ENCODE measurements at regions not wholly inside any gene's neighbourhood (a gene's known extent, or its start where the extent isn't known, plus 50 kb on each side); places are given as distances from the start of the nearest gene placed in this dataset.
A peak's percentile ranks its signal among the peaks of the same experiment; 100 is the strongest.

GRCh38 chr6:14335071-14335470, 217.5 kb downstream of the CD83 start:
- DNase-seq = no peak

- no peak for DNase-seq
These were observed 219.6 kb downstream of the CD83 start for GRCh38 chr6:14337152-14337551.

DNA sequence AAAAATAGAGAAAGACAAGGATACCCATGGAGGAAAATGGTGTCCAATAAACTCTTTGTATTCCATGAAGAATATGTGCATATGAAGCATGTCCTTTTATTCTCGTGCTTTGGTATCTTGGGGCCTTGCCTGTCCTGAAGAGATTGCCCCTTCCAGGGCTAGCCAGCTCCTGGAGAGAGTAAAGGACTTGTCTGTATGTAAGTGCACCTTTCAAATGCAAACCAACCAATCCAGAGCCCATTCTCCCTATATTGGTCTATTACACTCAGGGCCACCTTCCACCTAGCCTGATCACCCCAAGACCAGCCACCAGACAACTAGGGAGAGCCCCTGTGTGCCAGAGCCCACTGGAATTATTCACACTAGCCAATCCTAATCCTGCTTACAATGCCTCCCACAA, 221.6 kb downstream of the CD83 start:
- no peak for DNase-seq

- DNase-seq = no peak
These were observed 222.4 kb downstream of the CD83 start for GRCh38 chr6:14339711-14340584.

DNA sequence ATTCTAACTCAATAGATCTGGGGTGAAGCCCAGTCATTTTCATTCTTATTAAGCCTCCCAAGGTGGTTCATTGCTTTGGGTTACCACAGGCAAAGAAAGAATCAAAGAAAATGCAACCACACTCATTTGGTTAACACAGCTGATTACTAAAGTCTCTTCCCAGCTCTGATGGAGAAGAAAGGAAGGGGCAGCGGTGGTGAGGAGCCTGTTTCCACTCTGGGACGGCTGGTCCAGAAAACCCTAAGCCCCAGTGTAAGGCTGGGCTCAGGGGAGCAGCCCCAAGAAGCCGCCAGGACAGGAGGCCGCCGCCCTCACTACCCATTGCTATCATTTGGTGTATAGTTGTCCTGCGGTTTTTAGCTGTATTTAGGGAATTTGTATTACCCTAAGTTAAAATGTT, 226.9 kb downstream of the CD83 start:
- no peak for DNase-seq

GRCh38 chr6:14348389-14348788, 230.8 kb downstream of the CD83 start:
- no peak for DNase-seq

DNA sequence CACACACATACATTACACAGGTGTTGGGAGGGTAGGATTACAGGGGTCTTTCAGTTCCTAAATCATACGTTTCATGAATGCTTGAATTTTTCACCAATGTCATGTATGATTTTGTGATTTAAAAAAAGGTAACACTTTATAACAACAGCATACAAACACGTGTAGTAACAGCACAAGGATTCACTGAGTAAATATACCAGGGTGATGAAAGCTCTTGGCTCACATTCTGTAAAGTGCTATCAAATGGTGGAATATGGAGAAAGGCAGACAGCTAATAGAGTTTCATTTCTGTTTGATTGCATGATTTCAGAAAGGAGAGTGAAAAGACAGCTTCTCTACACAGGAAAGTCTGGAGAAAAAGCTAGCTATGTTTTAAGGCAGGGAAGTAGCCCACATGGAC, 231.9 kb downstream of the CD83 start:
- DNase-seq = no peak

- no peak for DNase-seq
These were observed 232.6 kb downstream of the CD83 start for GRCh38 chr6:14350210-14350609.

GRCh38 chr6:14353281-14353680, 235.7 kb downstream of the CD83 start:
- no peak for DNase-seq

GRCh38 chr6:14353798-14354197, 236.2 kb downstream of the CD83 start:
- no peak for DNase-seq

GRCh38 chr6:14354919-14355572, 237.5 kb downstream of the CD83 start:
- DNase-seq = no peak

DNA sequence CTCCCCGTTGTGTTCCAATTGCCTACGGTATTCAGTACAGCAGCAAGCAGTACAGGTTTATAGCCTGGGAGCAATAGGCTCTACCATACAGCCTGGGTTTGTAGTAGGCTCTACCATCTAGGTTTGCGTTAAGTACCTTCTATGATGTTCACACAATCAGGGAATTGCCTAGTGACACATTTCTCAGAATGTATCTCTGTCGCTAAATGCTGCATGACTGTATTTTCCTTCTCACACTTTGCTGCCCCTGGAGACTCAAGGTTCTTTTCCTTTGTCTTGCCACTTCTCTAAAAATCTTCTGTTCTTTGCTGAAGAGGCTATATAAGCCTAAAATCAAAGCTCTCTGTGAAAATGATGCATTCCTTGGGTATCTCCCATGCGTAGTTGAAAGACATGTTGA, 241.9 kb downstream of the CD83 start:
- no peak for DNase-seq

DNA sequence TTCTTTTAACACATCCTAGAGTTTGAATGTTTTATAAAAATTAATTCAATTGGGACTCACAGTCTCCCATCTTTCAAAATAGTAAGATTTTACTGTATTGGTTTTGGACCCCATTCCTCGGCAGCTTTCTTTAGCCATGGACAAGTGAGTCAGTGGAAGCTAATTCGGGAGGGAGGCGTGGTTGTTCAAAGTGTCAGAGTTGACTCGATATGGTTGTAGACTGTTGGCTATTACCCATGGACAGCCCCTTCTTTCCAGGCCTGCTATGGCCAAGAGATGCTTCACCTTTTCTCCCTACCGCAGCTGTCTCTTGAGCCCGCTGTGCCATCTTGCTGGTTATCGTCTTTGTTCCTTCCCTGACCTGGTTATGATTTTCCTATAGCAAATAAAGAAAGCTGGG, 243.0 kb downstream of the CD83 start:
- no peak for DNase-seq

GRCh38 chr6:14361297-14361696, 243.7 kb downstream of the CD83 start:
- DNase-seq = no peak

GRCh38 chr6:14361956-14362587, 244.5 kb downstream of the CD83 start:
- no peak for DNase-seq

GRCh38 chr6:14364370-14364769, 246.8 kb downstream of the CD83 start:
- DNase-seq = no peak

DNA sequence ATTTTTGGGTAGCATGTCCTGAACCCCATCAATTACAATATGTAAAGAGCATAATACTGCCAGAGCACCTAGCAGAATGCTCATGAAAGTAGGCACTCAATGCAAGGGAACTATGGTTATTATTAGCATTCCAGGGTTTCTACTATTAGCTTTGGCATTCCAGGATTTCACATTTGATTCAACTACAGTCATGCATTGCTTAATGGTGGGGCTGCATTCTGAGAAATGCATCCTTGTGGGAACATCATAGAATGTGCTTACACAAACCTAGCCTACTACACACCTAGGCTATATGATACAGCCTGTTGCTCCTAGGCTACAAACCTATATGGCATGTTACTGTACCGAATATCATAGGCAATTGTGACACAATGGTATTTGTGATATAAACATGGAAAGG, 247.8 kb downstream of the CD83 start:
- no peak for DNase-seq

DNA sequence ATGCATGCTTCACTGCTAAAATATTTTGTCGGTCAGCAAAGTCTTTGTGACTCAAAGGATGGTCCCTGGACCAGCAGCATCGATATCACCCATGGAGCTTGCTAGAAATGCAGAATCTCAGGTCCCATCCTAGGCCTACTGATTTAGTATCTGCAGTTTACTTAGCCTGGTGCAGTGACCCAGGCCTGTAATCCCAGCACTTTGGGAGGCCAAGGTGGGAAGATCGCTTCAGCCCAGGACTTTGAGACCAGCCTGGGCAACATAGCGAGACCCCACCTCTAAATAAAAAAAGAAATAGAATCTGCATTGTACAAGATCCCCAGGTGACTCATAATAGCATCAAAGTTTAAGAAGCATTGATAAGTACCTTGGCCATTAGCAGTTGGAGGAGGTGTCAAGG, 248.7 kb downstream of the CD83 start:
- no peak for DNase-seq

DNA sequence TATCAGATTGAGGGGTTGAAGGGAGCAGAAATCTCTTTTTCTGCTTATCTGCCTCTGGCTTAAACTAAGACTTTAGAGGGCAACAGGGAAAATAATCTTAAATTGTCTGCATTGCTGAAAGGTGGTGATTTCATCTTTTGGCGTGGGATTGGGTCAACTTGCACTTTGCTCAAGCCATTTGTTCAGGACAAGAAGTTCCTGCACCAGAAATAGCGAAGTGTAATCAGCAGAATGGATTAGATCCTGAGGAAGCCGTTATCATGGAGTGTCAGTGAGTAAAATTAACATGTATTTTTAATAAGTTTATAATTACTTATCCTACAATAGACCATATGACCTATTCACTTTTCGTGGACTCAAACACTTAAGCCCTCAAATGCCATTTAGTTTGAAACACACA, 249.3 kb downstream of the CD83 start:
- DNase-seq = no peak

DNA sequence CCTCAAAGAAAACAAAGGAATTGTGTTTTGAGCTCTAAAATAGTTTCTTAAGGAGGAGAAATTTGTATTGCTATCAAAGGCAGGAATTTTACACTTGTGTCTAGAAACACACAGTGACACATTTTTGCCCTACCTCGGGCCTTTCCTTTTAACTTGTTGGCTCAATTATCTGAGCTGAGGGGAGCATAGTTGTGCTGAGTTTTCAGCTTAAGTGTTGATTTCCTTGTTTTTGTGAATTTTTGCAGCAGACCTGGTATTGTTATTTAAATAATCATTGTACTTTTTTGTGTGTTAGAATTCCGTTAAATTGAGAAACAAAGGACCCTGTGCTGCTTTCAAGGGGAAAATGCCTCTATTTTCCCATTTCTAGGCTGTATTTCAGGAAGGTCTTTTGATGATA, 249.7 kb downstream of the CD83 start:
- no peak for DNase-seq

DNA sequence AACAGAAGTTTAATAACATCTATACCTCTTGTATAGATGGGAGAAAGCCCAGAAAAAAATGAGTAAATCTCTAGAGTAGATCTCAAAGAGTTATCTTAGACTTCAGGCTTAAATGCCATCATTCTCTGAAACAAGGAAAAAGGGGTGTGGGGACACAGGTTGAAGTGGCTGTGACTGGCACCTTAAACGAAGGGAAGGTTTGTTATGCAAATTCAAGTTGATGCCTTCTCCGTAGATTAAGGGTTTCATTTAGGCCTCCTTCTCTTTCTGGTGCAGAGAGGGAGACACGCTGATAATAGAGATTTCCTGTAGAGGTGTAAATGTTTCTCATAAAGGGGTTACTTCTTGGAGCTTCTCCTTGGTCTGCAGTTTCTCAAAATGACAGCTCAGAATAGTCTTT, 252.1 kb downstream of the CD83 start:
- DNase-seq = no peak

- no peak for DNase-seq
These were observed 254.0 kb downstream of the CD83 start for GRCh38 chr6:14371530-14371929.

GRCh38 chr6:14372734-14373489, 255.3 kb downstream of the CD83 start:
- DNase-seq = peak; percentile 3

All from CD4-positive, alpha-beta T cell treated with Interleukin-21 for 1 hour (primary cell).